ENCODE measurements at regions not wholly inside any gene's neighbourhood (a gene's known extent, or its start where the extent isn't known, plus 50 kb on each side); places are given as distances from the start of the nearest gene placed in this dataset.

DNA sequence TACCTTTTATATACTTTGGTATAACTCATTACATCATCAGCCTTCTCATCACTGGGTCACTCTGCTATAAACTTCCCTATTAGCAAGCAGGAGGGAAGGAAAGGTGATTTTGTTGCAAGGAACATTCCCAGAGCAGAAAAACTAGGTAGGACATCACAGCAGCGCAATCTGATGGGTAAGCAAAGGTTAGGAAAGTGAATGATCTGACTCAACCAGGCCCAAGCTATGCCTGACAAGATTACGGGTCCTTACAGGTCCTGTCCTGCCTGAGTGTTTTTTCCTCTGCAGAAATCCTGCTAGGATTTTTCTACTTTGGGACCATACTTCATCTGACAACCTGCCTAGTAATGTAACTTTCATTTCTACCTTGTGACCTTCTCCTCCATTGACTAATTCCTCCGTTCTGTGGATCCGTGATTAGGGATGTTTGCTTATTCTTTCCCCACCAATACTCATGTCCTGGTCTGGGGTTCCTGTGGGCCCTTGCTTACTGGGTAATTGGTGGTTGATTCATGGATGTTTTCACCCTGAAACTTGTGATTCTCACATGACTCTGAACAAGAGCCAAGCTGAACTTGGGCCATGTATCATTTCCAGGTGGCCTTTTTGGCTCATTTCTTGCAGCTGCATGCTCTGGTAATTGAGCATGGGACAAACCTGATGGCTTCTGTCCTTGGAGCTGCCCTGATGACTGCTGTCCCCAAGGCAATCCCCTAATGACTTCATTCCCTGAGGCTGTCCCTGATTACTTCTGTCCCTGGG is 111.9 kb upstream of the KIT start:
- Histone ChIP-seq H3K36me3 (no peaks in the 10 kb centered on the region), H3K9me3 (no peaks in the 10 kb centered on the region), H3K4me3 (no peak overlapping the region), H3K27ac (no peak overlapping the region), H3K27me3 (no peaks in the 10 kb centered on the region), H3K4me1 (no peaks in the 10 kb centered on the region)
- DNase-seq (no peak), ATAC-seq (no peak)
- TF ChIP-seq, protein P1, sequence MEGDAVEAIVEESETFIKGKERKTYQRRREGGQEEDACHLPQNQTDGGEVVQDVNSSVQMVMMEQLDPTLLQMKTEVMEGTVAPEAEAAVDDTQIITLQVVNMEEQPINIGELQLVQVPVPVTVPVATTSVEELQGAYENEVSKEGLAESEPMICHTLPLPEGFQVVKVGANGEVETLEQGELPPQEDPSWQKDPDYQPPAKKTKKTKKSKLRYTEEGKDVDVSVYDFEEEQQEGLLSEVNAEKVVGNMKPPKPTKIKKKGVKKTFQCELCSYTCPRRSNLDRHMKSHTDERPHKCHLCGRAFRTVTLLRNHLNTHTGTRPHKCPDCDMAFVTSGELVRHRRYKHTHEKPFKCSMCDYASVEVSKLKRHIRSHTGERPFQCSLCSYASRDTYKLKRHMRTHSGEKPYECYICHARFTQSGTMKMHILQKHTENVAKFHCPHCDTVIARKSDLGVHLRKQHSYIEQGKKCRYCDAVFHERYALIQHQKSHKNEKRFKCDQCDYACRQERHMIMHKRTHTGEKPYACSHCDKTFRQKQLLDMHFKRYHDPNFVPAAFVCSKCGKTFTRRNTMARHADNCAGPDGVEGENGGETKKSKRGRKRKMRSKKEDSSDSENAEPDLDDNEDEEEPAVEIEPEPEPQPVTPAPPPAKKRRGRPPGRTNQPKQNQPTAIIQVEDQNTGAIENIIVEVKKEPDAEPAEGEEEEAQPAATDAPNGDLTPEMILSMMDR (IDR thresholded peaks at IDR 0.05) = no peak
- intact Hi-C loops (cut with DNase I) = no loop called here

DNA sequence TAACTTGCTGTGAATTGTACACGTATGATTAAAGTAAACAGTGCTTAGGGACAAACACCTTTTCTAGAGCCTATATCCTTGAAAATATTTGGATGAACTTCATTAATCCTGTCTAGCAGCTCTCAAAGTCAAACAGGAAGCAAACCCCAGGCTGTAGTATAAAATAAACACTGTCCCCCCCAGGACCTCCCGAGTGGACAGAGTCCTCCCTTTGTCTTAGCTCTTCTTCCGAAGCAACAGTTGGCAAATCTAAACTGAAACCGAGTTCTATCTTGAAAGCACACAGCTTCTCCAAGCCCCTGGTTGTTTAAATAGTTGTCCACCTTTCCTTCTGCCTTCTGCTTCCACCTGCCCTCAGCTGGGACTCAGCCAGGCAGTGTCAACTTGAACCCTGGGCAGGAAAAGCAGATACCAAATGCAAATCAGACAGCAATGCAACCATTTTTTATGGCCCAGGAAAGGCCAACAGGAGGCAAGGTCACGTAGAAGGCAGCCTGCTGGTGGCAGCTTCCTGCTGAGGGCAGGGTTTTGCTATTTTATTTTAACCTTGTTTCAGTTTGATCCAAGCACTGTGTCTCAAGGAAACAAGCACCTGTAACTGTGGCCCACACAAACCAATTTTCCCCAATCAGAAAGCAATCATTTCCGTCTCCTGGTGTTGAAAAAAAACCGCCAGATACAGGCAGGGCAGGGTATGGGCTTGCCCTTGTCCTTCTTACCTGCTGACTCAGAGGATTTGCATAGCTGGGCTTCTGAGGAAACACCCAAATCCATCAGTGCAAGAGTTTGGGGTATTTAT is 110.3 kb upstream of the KIT start:
- no peaks in the 10 kb centered on the region for H3K4me1 ChIP-seq
- ATAC-seq (no peak), DNase-seq (no peak)
- no peaks in the 10 kb centered on the region for H3K9me3 ChIP-seq
- intact Hi-C loops (cut with DNase I) = no loop called here
- no peaks in the 10 kb centered on the region for H3K27me3 ChIP-seq
- no peaks in the 10 kb centered on the region for H3K36me3 ChIP-seq
- H3K27ac ChIP-seq = no peak overlapping the region
- TF ChIP-seq, protein P1 (IDR thresholded peaks at IDR 0.05) = no peak
- no peak overlapping the region for H3K4me3 ChIP-seq

DNA sequence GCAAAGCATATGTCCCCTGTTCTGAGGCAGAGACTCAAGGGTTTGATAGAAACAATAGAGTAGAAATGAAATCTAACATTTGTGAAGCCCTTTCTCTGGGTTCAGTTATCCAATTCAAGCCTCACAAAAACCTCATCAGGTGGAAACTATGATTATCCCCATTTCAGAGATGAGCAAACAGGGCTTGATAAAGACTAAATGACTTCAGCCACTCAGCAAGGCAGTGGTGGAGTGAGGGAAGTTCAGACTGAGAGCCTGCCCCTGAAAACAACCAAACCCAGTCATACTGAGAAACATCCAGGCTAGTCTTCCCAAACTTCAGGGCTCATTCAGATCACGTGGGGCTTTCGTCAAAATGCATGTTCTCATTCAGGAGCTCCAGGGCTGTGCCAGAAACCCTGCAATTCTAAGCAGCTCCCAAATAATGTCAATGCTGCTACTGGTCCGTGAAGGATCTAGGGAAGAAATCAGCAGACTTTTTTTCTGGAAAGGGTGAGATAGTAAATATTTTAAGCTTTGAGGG is 109.6 kb upstream of the KIT start:
- intact Hi-C loops (cut with DNase I) = no loop called here
- ATAC-seq (no peak), DNase-seq (no peak)
- H3K9me3 ChIP-seq = no peaks in the 10 kb centered on the region
- H3K27me3 ChIP-seq = no peaks in the 10 kb centered on the region
- TF ChIP-seq, protein P1 (IDR thresholded peaks at IDR 0.05) = no peak
- no peak overlapping the region for H3K4me3 ChIP-seq
- H3K36me3 ChIP-seq = no peaks in the 10 kb centered on the region
- no peaks in the 10 kb centered on the region for H3K4me1 ChIP-seq
- no peak overlapping the region for H3K27ac ChIP-seq

DNA sequence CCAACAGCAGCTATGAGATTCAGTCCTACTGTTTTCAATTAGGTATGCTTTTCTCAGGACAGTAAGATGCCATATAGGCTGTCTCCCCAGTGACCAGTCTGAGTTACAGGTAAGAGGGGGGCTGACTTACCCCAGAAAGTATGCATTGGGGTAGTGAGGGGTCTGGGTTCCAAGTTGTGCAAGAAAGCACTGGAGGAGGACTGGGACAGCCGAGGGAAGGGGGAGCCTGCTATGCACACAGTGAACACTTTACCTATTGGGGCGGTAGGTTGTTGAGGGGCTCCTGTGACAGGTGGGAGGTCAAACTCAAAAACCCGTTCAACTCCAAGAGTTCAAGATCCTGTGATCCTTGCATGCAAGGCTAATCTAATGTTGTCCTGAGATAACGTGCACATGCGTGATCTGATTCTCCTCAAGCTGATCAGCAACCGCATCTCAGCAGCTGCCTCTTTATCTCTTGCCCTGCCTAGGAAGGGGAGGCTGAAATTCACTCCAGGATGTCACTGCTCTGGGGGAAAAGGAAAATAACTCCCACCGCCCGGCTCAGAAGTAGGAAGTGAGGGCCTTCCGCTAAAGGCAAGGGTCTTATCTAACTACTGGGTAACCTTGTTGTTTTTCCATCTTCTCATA is 108.8 kb upstream of the KIT start:
- no peak overlapping the region for H3K27ac ChIP-seq
- no peaks in the 10 kb centered on the region for H3K36me3 ChIP-seq
- H3K9me3 ChIP-seq = no peaks in the 10 kb centered on the region
- H3K27me3 ChIP-seq = no peaks in the 10 kb centered on the region
- ATAC-seq (no peak), DNase-seq (no peak)
- intact Hi-C loops (cut with DNase I) = no loop called here
- H3K4me1 ChIP-seq = no peaks in the 10 kb centered on the region
- no peak overlapping the region for H3K4me3 ChIP-seq
- TF ChIP-seq, protein P1 (IDR thresholded peaks at IDR 0.05) = no peak

Measured in left lung (tissue), 4 donors.